Liver (tissue), 7 donors: ENCODE measurements at regions not wholly inside any gene's neighbourhood (a gene's known extent, or its start where the extent isn't known, plus 50 kb on each side); places are given as distances from the start of the nearest gene placed in this dataset.

Experiments used
- DNase-seq: peaks from one replicate; pipeline ENCODE4 v3.0.0-alpha.2; 2017; ENCODE audit warnings: low spot score
- H3K27ac ChIP-seq, 2 donors: one replicate each; pipeline ENCODE4 v1.7.0; 2013; ENCODE audit warnings: inconsistent platforms in 2 of 2, low read length in 2 of 2, control low read depth in 1 of 2, low read depth in 1 of 2, mild to moderate bottlenecking in 1 of 2
- H3K27me3 ChIP-seq, 4 donors: one replicate each; pipeline versions ENCODE4 v1.6.1 to v1.7.0; 2013; ENCODE audit warnings: low read length in 3 of 4, inconsistent platforms in 1 of 4, mild to moderate bottlenecking in 1 of 4, moderate library complexity in 1 of 4; ENCODE audit not compliant: control insufficient read depth in 4 of 4, insufficient read depth in 4 of 4
- H3K36me3 ChIP-seq, 4 donors: one replicate each; pipeline versions ENCODE4 v1.6.1 to v1.7.0; 2013; ENCODE audit warnings: low read length in 3 of 4, mild to moderate bottlenecking in 3 of 4, low read depth in 1 of 4, moderate library complexity in 1 of 4; ENCODE audit not compliant: control insufficient read depth in 4 of 4, insufficient read depth in 3 of 4
- H3K4me1 ChIP-seq, 4 donors: one replicate each; pipeline versions ENCODE4 v1.6.1 to v1.7.0; 2013; ENCODE audit warnings: low read length in 3 of 4, mild to moderate bottlenecking in 3 of 4, moderate library complexity in 1 of 4; ENCODE audit not compliant: control insufficient read depth in 4 of 4, insufficient read depth in 4 of 4
- H3K4me3 ChIP-seq, 3 donors: one replicate each; pipeline versions ENCODE4 v1.6.1 to v1.7.0; 2013; ENCODE audit warnings: low read length in 3 of 3, control low read depth in 1 of 3, low read depth in 1 of 3, mild to moderate bottlenecking in 1 of 3
- H3K9ac ChIP-seq, 2 donors: one replicate each; pipeline ENCODE4 v1.7.0; 2013; ENCODE audit warnings: low read length in 2 of 2, mild to moderate bottlenecking in 2 of 2, moderate library complexity in 2 of 2, control low read depth in 1 of 2, low read depth in 1 of 2
- H3K9me3 ChIP-seq, 4 donors: one replicate each; pipeline versions ENCODE4 v1.6.1 to v1.7.0; 2013; ENCODE audit warnings: low read length in 3 of 4; ENCODE audit not compliant: control insufficient read depth in 4 of 4
- ATF3 ChIP-seq: IDR thresholded peaks from 2 replicates; pipeline ENCODE4 v1.6.1; 2016; ENCODE audit warnings: antibody characterized with exemption
- EGR1 ChIP-seq, 2 donors: IDR thresholded peaks; 2 replicates each; pipeline ENCODE4 v1.6.1; 2016 to 2018; ENCODE audit warnings: antibody characterized with exemption in 2 of 2, low read depth in 2 of 2
- FOXA1 ChIP-seq: IDR thresholded peaks from 2 replicates; pipeline ENCODE4 v1.6.1; 2016; ENCODE audit warnings: antibody characterized with exemption
- GABPA ChIP-seq, 2 donors: IDR thresholded peaks in 1 of 2; conservative IDR thresholded peaks in 1 of 2; 2 replicates each; pipeline ENCODE4 v1.6.1; 2016; ENCODE audit warnings: antibody characterized with exemption in 2 of 2, mild to moderate bottlenecking in 1 of 2, moderate library complexity in 1 of 2
- HNF4A ChIP-seq, 2 donors: conservative IDR thresholded peaks; 2 replicates each; pipeline ENCODE4 v1.6.1; 2016; ENCODE audit warnings: antibody characterized with exemption in 2 of 2, mild to moderate bottlenecking in 2 of 2
- HNF4G ChIP-seq: IDR thresholded peaks from 2 replicates; pipeline ENCODE4 v1.6.1; 2016; ENCODE audit warnings: antibody characterized with exemption
- JUND ChIP-seq, 2 donors: IDR thresholded peaks; 2 replicates each; pipeline ENCODE4 v1.6.1; 2016; ENCODE audit warnings: antibody characterized with exemption in 2 of 2
- NR2F2 ChIP-seq: IDR thresholded peaks from 2 replicates; pipeline ENCODE4 v1.6.1; 2016; ENCODE audit warnings: antibody characterized with exemption
- RAD21 ChIP-seq, 2 donors: IDR thresholded peaks; 2 replicates each; pipeline ENCODE4 v1.6.1; 2016; ENCODE audit warnings: antibody characterized with exemption in 2 of 2, mild to moderate bottlenecking in 2 of 2
- RXRA ChIP-seq, 2 donors: IDR thresholded peaks; 2 replicates each; pipeline ENCODE4 v1.6.1; 2017 to 2018; ENCODE audit warnings: antibody characterized with exemption in 2 of 2, mild to moderate bottlenecking in 1 of 2
- SP1 ChIP-seq: IDR thresholded peaks from 2 replicates; pipeline ENCODE4 v1.6.1; 2018; ENCODE audit warnings: antibody characterized with exemption, mild to moderate bottlenecking
- TAF1 ChIP-seq: conservative IDR thresholded peaks from 2 replicates; pipeline ENCODE4 v1.6.1; 2016; ENCODE audit warnings: antibody characterized with exemption, mild to moderate bottlenecking
- YY1 ChIP-seq: IDR thresholded peaks from 2 replicates; pipeline ENCODE4 v1.6.1; 2016; ENCODE audit warnings: antibody characterized with exemption, mild to moderate bottlenecking
- WGBS: extraction: QIAGEN DNeasy Blood & Tissue Kit; methylation state at CpG from one replicate; pipeline ENCODE4 v1.1.7; 2013; 5-methylcytosine and 5-hydroxymethylcytosine counted together
- TF ChIP-seq, protein P1 (sequence below): IDR thresholded peaks from 2 replicates; pipeline ENCODE4 v1.6.1; 2016; ENCODE audit warnings: antibody characterized with exemption
- TF ChIP-seq, protein P2 (sequence below): IDR thresholded peaks from 2 replicates; pipeline ENCODE4 v1.6.1; 2016; ENCODE audit warnings: antibody characterized with exemption, mild to moderate bottlenecking
- donor health status: healthy.
- donor health status: healthy.
- donor health status: healthy.
- donor health status: healthy.

GRCh38 chr14:98270201-98270600 lies 1001.8 kb downstream of the BCL11B start:
- Histone ChIP-seq H3K27me3 (no peaks in the 10 kb centered on the region), H3K9me3 (peaks cover 0 to 2% (median 0%) of the 10 kb centered on the region in 4 donors), H3K4me1 (no peaks in the 10 kb centered on the region), H3K27ac (no peak overlapping the region), H3K36me3 (no peaks in the 10 kb centered on the region), H3K4me3 (no peak overlapping the region), H3K9ac (no peak overlapping the region)
- TF ChIP-seq FOXA1 = no peak
- TF ChIP-seq HNF4A (conservative IDR thresholded peaks at IDR 0.05) = no peak
- no peak for TF ChIP-seq RXRA (IDR thresholded peaks at IDR 0.05)
- TF ChIP-seq, protein P1, sequence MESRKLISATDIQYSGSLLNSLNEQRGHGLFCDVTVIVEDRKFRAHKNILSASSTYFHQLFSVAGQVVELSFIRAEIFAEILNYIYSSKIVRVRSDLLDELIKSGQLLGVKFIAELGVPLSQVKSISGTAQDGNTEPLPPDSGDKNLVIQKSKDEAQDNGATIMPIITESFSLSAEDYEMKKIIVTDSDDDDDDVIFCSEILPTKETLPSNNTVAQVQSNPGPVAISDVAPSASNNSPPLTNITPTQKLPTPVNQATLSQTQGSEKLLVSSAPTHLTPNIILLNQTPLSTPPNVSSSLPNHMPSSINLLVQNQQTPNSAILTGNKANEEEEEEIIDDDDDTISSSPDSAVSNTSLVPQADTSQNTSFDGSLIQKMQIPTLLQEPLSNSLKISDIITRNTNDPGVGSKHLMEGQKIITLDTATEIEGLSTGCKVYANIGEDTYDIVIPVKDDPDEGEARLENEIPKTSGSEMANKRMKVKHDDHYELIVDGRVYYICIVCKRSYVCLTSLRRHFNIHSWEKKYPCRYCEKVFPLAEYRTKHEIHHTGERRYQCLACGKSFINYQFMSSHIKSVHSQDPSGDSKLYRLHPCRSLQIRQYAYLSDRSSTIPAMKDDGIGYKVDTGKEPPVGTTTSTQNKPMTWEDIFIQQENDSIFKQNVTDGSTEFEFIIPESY = no peak
- TF ChIP-seq TAF1 = no peak
- no peak for DNase-seq

DNA sequence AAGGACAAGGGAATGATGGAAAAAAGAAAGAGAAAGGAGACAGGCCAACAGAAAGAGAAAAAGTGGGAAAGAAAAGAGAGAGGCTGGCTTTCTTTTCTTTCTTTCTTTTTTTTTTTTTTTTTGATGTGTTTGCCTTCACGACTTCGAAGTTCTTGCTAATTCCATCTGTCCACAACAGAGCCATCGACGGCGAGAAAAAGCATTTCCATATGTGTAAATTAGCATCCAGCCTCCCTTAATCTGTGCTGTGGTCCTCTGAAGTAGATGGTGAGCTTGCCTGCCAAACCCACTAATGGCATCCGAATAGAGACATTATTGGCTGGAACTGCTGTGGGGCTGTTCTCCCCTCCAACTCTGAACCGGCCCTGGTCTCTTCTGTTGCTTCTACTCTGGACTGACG lies 997.4 kb downstream of the BCL11B start:
- Histone ChIP-seq H3K9ac (no peak overlapping the region), H3K4me3 (no peak overlapping the region), H3K27ac (no peak overlapping the region), H3K36me3 (no peaks in the 10 kb centered on the region), H3K9me3 (peaks cover 0 to 2% (median 0%) of the 10 kb centered on the region in 4 donors), H3K27me3 (peaks cover 0 to 3% (median 0%) of the 10 kb centered on the region in 4 donors), H3K4me1 (no peaks in the 10 kb centered on the region)
- DNase-seq = no peak
- 75% methylated on average over 8 of the region's 8 CpGs for WGBS
- TF ChIP-seq EGR1 (IDR thresholded peaks at IDR 0.05; ENCODE audit: low read depth in 2 of 2) (no peak), HNF4G (no peak), RXRA (IDR thresholded peaks at IDR 0.05) (no peak), TAF1 (no peak), NR2F2 (no peak), ATF3 (no peak)
- TF ChIP-seq, protein P1 = no peak
- TF ChIP-seq, protein P2, sequence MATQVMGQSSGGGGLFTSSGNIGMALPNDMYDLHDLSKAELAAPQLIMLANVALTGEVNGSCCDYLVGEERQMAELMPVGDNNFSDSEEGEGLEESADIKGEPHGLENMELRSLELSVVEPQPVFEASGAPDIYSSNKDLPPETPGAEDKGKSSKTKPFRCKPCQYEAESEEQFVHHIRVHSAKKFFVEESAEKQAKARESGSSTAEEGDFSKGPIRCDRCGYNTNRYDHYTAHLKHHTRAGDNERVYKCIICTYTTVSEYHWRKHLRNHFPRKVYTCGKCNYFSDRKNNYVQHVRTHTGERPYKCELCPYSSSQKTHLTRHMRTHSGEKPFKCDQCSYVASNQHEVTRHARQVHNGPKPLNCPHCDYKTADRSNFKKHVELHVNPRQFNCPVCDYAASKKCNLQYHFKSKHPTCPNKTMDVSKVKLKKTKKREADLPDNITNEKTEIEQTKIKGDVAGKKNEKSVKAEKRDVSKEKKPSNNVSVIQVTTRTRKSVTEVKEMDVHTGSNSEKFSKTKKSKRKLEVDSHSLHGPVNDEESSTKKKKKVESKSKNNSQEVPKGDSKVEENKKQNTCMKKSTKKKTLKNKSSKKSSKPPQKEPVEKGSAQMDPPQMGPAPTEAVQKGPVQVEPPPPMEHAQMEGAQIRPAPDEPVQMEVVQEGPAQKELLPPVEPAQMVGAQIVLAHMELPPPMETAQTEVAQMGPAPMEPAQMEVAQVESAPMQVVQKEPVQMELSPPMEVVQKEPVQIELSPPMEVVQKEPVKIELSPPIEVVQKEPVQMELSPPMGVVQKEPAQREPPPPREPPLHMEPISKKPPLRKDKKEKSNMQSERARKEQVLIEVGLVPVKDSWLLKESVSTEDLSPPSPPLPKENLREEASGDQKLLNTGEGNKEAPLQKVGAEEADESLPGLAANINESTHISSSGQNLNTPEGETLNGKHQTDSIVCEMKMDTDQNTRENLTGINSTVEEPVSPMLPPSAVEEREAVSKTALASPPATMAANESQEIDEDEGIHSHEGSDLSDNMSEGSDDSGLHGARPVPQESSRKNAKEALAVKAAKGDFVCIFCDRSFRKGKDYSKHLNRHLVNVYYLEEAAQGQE = no peak

DNA sequence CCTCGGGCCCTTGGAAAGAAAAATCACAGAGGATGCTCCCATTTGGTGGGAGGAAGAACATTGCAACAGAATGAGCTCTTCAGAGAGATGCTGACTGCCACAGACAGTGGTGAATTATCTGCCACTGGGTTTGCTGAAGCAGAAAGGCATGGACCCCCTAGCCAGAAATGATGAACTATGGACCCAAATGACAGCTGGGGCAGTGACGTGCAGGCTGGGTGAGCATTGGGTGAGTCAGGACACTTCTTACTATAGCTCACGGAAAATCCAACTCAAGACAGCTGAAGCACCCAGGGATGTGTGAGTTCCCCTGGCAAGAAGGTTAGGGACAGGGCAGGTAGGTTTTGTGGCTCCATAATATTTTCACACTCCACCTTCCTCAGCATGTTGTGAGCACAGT lies 993.2 kb downstream of the BCL11B start:
- DNase-seq = no peak
- 65% methylated on average over 3 of the region's 3 CpGs for WGBS
- no peak overlapping the region for H3K4me3 ChIP-seq
- TF ChIP-seq JUND (IDR thresholded peaks at IDR 0.05) (no peak), YY1 (no peak), SP1 (no peak), RXRA (IDR thresholded peaks at IDR 0.05) (no peak), NR2F2 (no peak), HNF4A (conservative IDR thresholded peaks at IDR 0.05) (no peak), RAD21 (IDR thresholded peaks at IDR 0.05) (no peak), FOXA1 (no peak), HNF4G (no peak), GABPA (IDR thresholded peaks at IDR 0.05 in 1 of 2, conservative IDR thresholded peaks at IDR 0.05 in 1 of 2) (no peak)
- TF ChIP-seq, protein P1 = no peak

More for the DNA sequence above, 993.2 kb downstream of the BCL11B start:
- Histone ChIP-seq H3K36me3 (no peaks in the 10 kb centered on the region), H3K27ac (no peak overlapping the region), H3K4me1 (no peaks in the 10 kb centered on the region), H3K9me3 (no peaks in the 10 kb centered on the region), H3K27me3 (peaks cover 0 to 3% (median 0%) of the 10 kb centered on the region in 4 donors), H3K9ac (no peak overlapping the region)
